ENCODE measurements at regions not wholly inside any gene's neighbourhood (a gene's known extent, or its start where the extent isn't known, plus 50 kb on each side); places are given as distances from the start of the nearest gene placed in this dataset.
"Not testable (repeated sequence)": the region's sequence is repeated elsewhere in the genome, so short reads cannot be mapped to it uniquely, and the experiment has no call there.

- not testable (repeated sequence) for DNase-seq (ENCODE audit: insufficient read length, low spot score); FAIRE-seq
These were observed 142.8 kb downstream of the TMEM121 start for GRCh38 chr14:105669231-105669610.

- FAIRE-seq; DNase-seq (ENCODE audit: insufficient read length, low spot score): not testable (repeated sequence)
These were observed 143.3 kb downstream of the TMEM121 start for GRCh38 chr14:105669646-105670045.

- not testable (repeated sequence) for DNase-seq (ENCODE audit: insufficient read length, low spot score); FAIRE-seq
These were observed 146.2 kb downstream of the TMEM121 start for GRCh38 chr14:105672450-105673200.

GRCh38 chr14:105675433-105675832, 149.1 kb downstream of the TMEM121 start:
- DNase-seq (ENCODE audit: insufficient read length, low spot score); FAIRE-seq: not testable (repeated sequence)

GRCh38 chr14:105675905-105676670, 149.7 kb downstream of the TMEM121 start:
- not testable (repeated sequence) for FAIRE-seq

GRCh38 chr14:105678057-105678456, 151.7 kb downstream of the TMEM121 start:
- not testable (repeated sequence) for DNase-seq (ENCODE audit: insufficient read length, low spot score); FAIRE-seq

More at GRCh38 chr14:105675905-105676670, 149.7 kb downstream of the TMEM121 start:
- DNase-seq (ENCODE audit: insufficient read length, low spot score), result not testable (repeated sequence)

GRCh38 chr14:105678996-105679958, 152.9 kb downstream of the TMEM121 start:
- peak; percentile 64 for FAIRE-seq
- DNase-seq (ENCODE audit: insufficient read length, low spot score), result not testable (repeated sequence)

- DNase-seq (ENCODE audit: insufficient read length, low spot score); FAIRE-seq: not testable (repeated sequence)
These were observed 153.8 kb downstream of the TMEM121 start for GRCh38 chr14:105679959-105680735.

GRCh38 chr14:105680736-105681098, 154.3 kb downstream of the TMEM121 start:
- FAIRE-seq, result peak; percentile 98
- not testable (repeated sequence) for DNase-seq (ENCODE audit: insufficient read length, low spot score)

GRCh38 chr14:105681606-105682185, 155.3 kb downstream of the TMEM121 start:
- FAIRE-seq; DNase-seq (ENCODE audit: insufficient read length, low spot score): not testable (repeated sequence)

GRCh38 chr14:105682442-105682841, 156.1 kb downstream of the TMEM121 start:
- DNase-seq (ENCODE audit: insufficient read length, low spot score); FAIRE-seq: not testable (repeated sequence)

GRCh38 chr14:105682956-105683570, 156.7 kb downstream of the TMEM121 start:
- DNase-seq (ENCODE audit: insufficient read length, low spot score) (no peak), FAIRE-seq (no peak)
- TF ChIP-seq POU2F2 (IDR thresholded peaks at IDR 0.05; ENCODE audit: low read depth, low read length), result 0 out of 2 replicates have a peak, but pooled peaks have one; percentile 4
- TF ChIP-seq SPI1 (IDR thresholded peaks at IDR 0.05; ENCODE audit: low read depth, low read length), result no peak

GRCh38 chr14:105684056-105684455, 157.7 kb downstream of the TMEM121 start:
- not testable (repeated sequence) for FAIRE-seq; DNase-seq (ENCODE audit: insufficient read length, low spot score)

GRCh38 chr14:105684597-105684996, 158.2 kb downstream of the TMEM121 start:
- DNase-seq (ENCODE audit: insufficient read length, low spot score), result not testable (repeated sequence)
- FAIRE-seq, result peak; percentile 98
